Prostate gland (tissue), 2 donors: ENCODE measurements at regions not wholly inside any gene's neighbourhood (a gene's known extent, or its start where the extent isn't known, plus 50 kb on each side); places are given as distances from the start of the nearest gene placed in this dataset.

ENCODE experiments used
- DNase-seq: peaks from one replicate; pipeline ENCODE4 v3.0.0-alpha.2; 2019; ENCODE audit warnings: low spot score
- H3K27ac ChIP-seq, 2 donors: fragments of 200-600 bp; sonication (generic); 2 replicates each; pipeline ENCODE4 v1.5.1; 2017 to 2019
- H3K27me3 ChIP-seq: fragments of 200-600 bp; sonication (generic); replicated peaks from 2 replicates; pipeline ENCODE4 v1.5.1; 2019; ENCODE audit not compliant: insufficient read depth
- H3K36me3 ChIP-seq, 2 donors: fragments of 200-600 bp; sonication (generic); 1 replicate in 1 of 2; 2 replicates in 1 of 2; pipeline versions ENCODE4 v1.5.1 to v1.8.1; 2017 to 2019
- H3K4me1 ChIP-seq: fragments of 200-600 bp; sonication (generic); replicated peaks from 2 replicates; pipeline ENCODE4 v1.5.1; 2019
- H3K4me3 ChIP-seq, 2 donors: fragments of 200-600 bp; sonication (generic); 2 replicates each; pipeline ENCODE4 v1.5.1; 2017 to 2019
- H3K9me3 ChIP-seq: fragments of 200-600 bp; sonication (generic); 2 replicates; pipeline ENCODE4 v1.5.1; 2017
- CTCF ChIP-seq, 4 experiments: fragments of 200-600 bp in 2 of 4; fragments of 450-650 bp in 2 of 4; sonication (generic) in 2 of 4; IDR thresholded peaks; 1 replicate in 3 of 4; 2 replicates in 1 of 4; pipeline ENCODE4 v1.5.1; 2016 to 2019; ENCODE audit warnings: antibody characterized with exemption in 4 of 4, mild to moderate bottlenecking in 2 of 4, moderate library complexity in 2 of 4
- POLR2A ChIP-seq: fragments of 450-650 bp; IDR thresholded peaks from one replicate; pipeline ENCODE4 v1.6.1; 2016; ENCODE audit warnings: antibody characterized with exemption, mild to moderate bottlenecking
- POLR2AphosphoS5 ChIP-seq: sonication (generic); formaldehyde crosslinking; IDR thresholded peaks from one replicate; pipeline ENCODE4 v1.6.1; 2017; ENCODE audit warnings: antibody characterized with exemption
- WGBS: methylation state at CpG from one replicate; pipeline ENCODE4 v1.1.5; 2018; 5-methylcytosine and 5-hydroxymethylcytosine counted together
- intact Hi-C: fragments of 100-400 bp; cut with DNase I; formaldehyde crosslinking; loops from one replicate; pipeline ENCODE4 v1.14.2; 2022

- no peak for TF ChIP-seq POLR2A
- no peak for TF ChIP-seq POLR2AphosphoS5
- no peak for TF ChIP-seq CTCF (IDR thresholded peaks at IDR 0.05)
- no peak overlapping the region for H3K4me3 ChIP-seq
- no peak for DNase-seq
- H3K27me3 ChIP-seq = no peaks in the 10 kb centered on the region
- intact Hi-C loops = no loop called here
- no peaks in the 10 kb centered on the region for H3K4me1 ChIP-seq
- H3K9me3 ChIP-seq = no peaks in the 10 kb centered on the region
- 74% methylated on average over 2 of the region's 2 CpGs for WGBS
- no peak overlapping the region for H3K27ac ChIP-seq
- H3K36me3 ChIP-seq = no peaks in the 10 kb centered on the region
Observed at GRCh38 chr18:23365602-23366001, 87.5 kb upstream of the RIOK3 start.

GRCh38 chr18:23369266-23369665 is 83.8 kb upstream of the RIOK3 start:
- Histone ChIP-seq H3K4me1 (no peaks in the 10 kb centered on the region), H3K36me3 (no peaks in the 10 kb centered on the region), H3K9me3 (no peaks in the 10 kb centered on the region), H3K4me3 (no peak overlapping the region), H3K27me3 (no peaks in the 10 kb centered on the region), H3K27ac (no peak overlapping the region)
- intact Hi-C loops = no loop called here
- 88% methylated on average over 3 of the region's 3 CpGs for whole genome bisulfite sequencing
- DNase-seq = no peak
- TF ChIP-seq POLR2AphosphoS5 (no peak), POLR2A (no peak), CTCF (IDR thresholded peaks at IDR 0.05) (no peak)

GRCh38 chr18:23373570-23373969 is 79.5 kb upstream of the RIOK3 start:
- WGBS = 94% methylated on average over 3 of the region's 3 CpGs
- no peak for DNase-seq
- H3K27me3 ChIP-seq = no peaks in the 10 kb centered on the region
- intact Hi-C loops = no loop called here
- TF ChIP-seq POLR2A (no peak), POLR2AphosphoS5 (no peak), CTCF (IDR thresholded peaks at IDR 0.05) (no peak)
- H3K9me3 ChIP-seq = no peaks in the 10 kb centered on the region
- H3K4me1 ChIP-seq = no peaks in the 10 kb centered on the region
- no peaks in the 10 kb centered on the region for H3K36me3 ChIP-seq
- no peak overlapping the region for H3K4me3 ChIP-seq
- no peak overlapping the region for H3K27ac ChIP-seq

GRCh38 chr18:23377669-23378301 is 75.3 kb upstream of the RIOK3 start:
- Histone ChIP-seq H3K9me3 (no peaks in the 10 kb centered on the region), H3K36me3 (no peaks in the 10 kb centered on the region), H3K4me1 (no peaks in the 10 kb centered on the region), H3K27ac (peak overlapping the region in 1 of 2 donors; percentile 9), H3K4me3 (no peak overlapping the region), H3K27me3 (no peaks in the 10 kb centered on the region)
- TF ChIP-seq POLR2AphosphoS5 (peak; percentile 20), POLR2A (no peak), CTCF (IDR thresholded peaks at IDR 0.05) (no peak)
- WGBS = 43% methylated on average over 3 of the region's 3 CpGs
- no peak for DNase-seq
- intact Hi-C loops = loop anchor here (2.0 to 5.0 kb wide), 2 partner anchors 140 to 247 kb away; no protein-coding TSS in a partner anchor

GRCh38 chr18:23378302-23378686 is 74.8 kb upstream of the RIOK3 start:
- 60% methylated on average over 2 of the region's 2 CpGs for WGBS
- H3K27me3 ChIP-seq = no peaks in the 10 kb centered on the region
- DNase-seq = no peak

More at GRCh38 chr18:23378302-23378686, 74.8 kb upstream of the RIOK3 start:
- no peak overlapping the region for H3K4me3 ChIP-seq
- H3K9me3 ChIP-seq = no peaks in the 10 kb centered on the region
- TF ChIP-seq POLR2A = no peak
- no peak for TF ChIP-seq CTCF (IDR thresholded peaks at IDR 0.05)
- no peak for TF ChIP-seq POLR2AphosphoS5
- no peaks in the 10 kb centered on the region for H3K36me3 ChIP-seq
- H3K27ac ChIP-seq = peak overlapping the region in 1 of 2 donors; percentile 9
- intact Hi-C loops = loop anchor here (2.0 to 5.0 kb wide), 2 partner anchors 141 to 247 kb away; no protein-coding TSS in a partner anchor
- no peaks in the 10 kb centered on the region for H3K4me1 ChIP-seq
